B cell (primary cell): ENCODE measurements at regions not wholly inside any gene's neighbourhood (a gene's known extent, or its start where the extent isn't known, plus 50 kb on each side); places are given as distances from the start of the nearest gene placed in this dataset.

Experiments used
- ATAC-seq: fragments of 200-7000 bp; cut with Tn5 transposase; one replicate; pipeline ENCODE4 v1.10.0; 2021; ENCODE audit warnings: low read depth, mild to moderate bottlenecking, moderate number of reproducible peaks, moderate library complexity
- CTCF ChIA-PET: fragments of 350-600 bp; sonication (Branson Sonifier 250); formaldehyde crosslinking; loops from one replicate; lab custom pipeline; 2021; ENCODE audit warnings: antibody characterized with exemption, inconsistent platforms; lab: Charles Lee
- POLR2A ChIA-PET: fragments of 350-600 bp; sonication (Branson Sonifier 250); formaldehyde crosslinking; loops from one replicate; lab custom pipeline; 2021; ENCODE audit warnings: antibody characterized with exemption; lab: Charles Lee
- DNase-seq: peaks from one replicate; pipeline ENCODE4 v3.0.0; 2013
- H2AFZ ChIP-seq: 2 replicates; pipeline ENCODE4 v1.6.1; 2012; ENCODE audit warnings: mild to moderate bottlenecking, low read depth, low read length; ENCODE audit not compliant: insufficient read depth, poor library complexity, severe bottlenecking
- H3K27ac ChIP-seq, 2 donors: 1 replicate in 1 of 2; 2 replicates in 1 of 2; pipeline ENCODE4 v1.5.1; 2012 to 2013; ENCODE audit warnings: low read length in 2 of 2, mild to moderate bottlenecking in 2 of 2, moderate library complexity in 1 of 2
- H3K27me3 ChIP-seq, 4 experiments: fragments of 200-600 bp in 1 of 4; sonication (generic) in 1 of 4; replicated peaks in 1 of 4; 1 replicate in 2 of 4; 2 replicates in 2 of 4; pipeline versions ENCODE4 v1.6.1 to v1.7.0; 2013 to 2016; ENCODE audit warnings: low read length in 3 of 4, mild to moderate bottlenecking in 2 of 4, mixed read lengths in 1 of 4, moderate library complexity in 1 of 4; ENCODE audit not compliant: insufficient read depth in 4 of 4, control insufficient read depth in 3 of 4; ENCODE audit errors: control extremely low read depth in 1 of 4
- H3K36me3 ChIP-seq, 2 experiments: replicated peaks in 1 of 2; 1 replicate in 1 of 2; 2 replicates in 1 of 2; pipeline versions ENCODE4 v1.6.1 to v1.7.1; 2013; ENCODE audit warnings: low read length in 1 of 2; ENCODE audit not compliant: insufficient read depth in 2 of 2, control insufficient read depth in 1 of 2; ENCODE audit errors: control extremely low read depth in 1 of 2, extremely low read depth in 1 of 2
- H3K4me1 ChIP-seq, 2 donors: fragments of 200-600 bp in 1 of 2; sonication (generic) in 1 of 2; 1 replicate in 1 of 2; 2 replicates in 1 of 2; pipeline versions ENCODE4 v1.5.1 to v1.6.1; 2013 to 2017; ENCODE audit warnings: low read length in 2 of 2; ENCODE audit not compliant: control insufficient read depth in 2 of 2, insufficient read depth in 2 of 2
- H3K4me2 ChIP-seq: replicated peaks from 2 replicates; pipeline ENCODE3; 2012; ENCODE audit warnings: mild to moderate bottlenecking, low read depth, low read length; ENCODE audit not compliant: poor library complexity, severe bottlenecking
- H3K4me3 ChIP-seq, 5 experiments: fragments of 200-600 bp in 1 of 5; sonication (generic) in 1 of 5; 1 replicate in 3 of 5; 2 replicates in 2 of 5; pipeline versions ENCODE4 v1.5.1 to v1.7.0; 2011 to 2016; ENCODE audit warnings: low read length in 4 of 5, mild to moderate bottlenecking in 4 of 5, low read depth in 2 of 5, control low read depth in 1 of 5, moderate library complexity in 1 of 5; ENCODE audit not compliant: insufficient read depth in 1 of 5; ENCODE audit errors: control extremely low read depth in 1 of 5, extremely low read depth in 1 of 5
- H3K79me2 ChIP-seq: fragments of 200-600 bp; sonication (generic); one replicate; pipeline ENCODE4 v1.6.0; 2016; ENCODE audit warnings: low read length; ENCODE audit not compliant: control insufficient read depth, insufficient read depth
- H3K9ac ChIP-seq: fragments of 200-600 bp; sonication (generic); 2 replicates; pipeline ENCODE4 v1.6.1; 2017; ENCODE audit warnings: mild to moderate bottlenecking, low read length, moderate library complexity
- H3K9me3 ChIP-seq, 3 donors: one replicate each; pipeline versions ENCODE4 v1.6.1 to v1.7.1; 2013; ENCODE audit warnings: low read length in 2 of 3; ENCODE audit not compliant: control insufficient read depth in 2 of 3, insufficient read depth in 1 of 3; ENCODE audit errors: control extremely low read depth in 1 of 3
- H4K20me1 ChIP-seq: 2 replicates; pipeline ENCODE4 v1.6.0; 2012; ENCODE audit warnings: mild to moderate bottlenecking, low read length; ENCODE audit not compliant: insufficient read depth, control insufficient read depth, poor library complexity, severe bottlenecking
- H3K27ac Mint-ChIP-seq: one replicate; pipeline ENCODE4 v1.8.0; 2021; ENCODE audit warnings: mixed read lengths
- H3K27me3 Mint-ChIP-seq: one replicate; pipeline ENCODE4 v1.8.0; 2021; ENCODE audit warnings: mixed read lengths
- H3K4me1 Mint-ChIP-seq: one replicate; pipeline ENCODE4 v1.8.0; 2021; ENCODE audit warnings: mixed read lengths
- H3K4me3 Mint-ChIP-seq: one replicate; pipeline ENCODE4 v1.8.0; 2021; ENCODE audit warnings: mixed read lengths
- H3K9me3 Mint-ChIP-seq: one replicate; pipeline ENCODE4 v1.8.0; 2022; ENCODE audit warnings: mixed read lengths; ENCODE audit not compliant: insufficient read depth
- EZH2 ChIP-seq: IDR thresholded peaks from 2 replicates; pipeline ENCODE4 v1.6.1; 2012; ENCODE audit warnings: borderline replicate concordance, low read depth, mild to moderate bottlenecking, moderate library complexity, low read length; ENCODE audit not compliant: insufficient read depth, poor library complexity, severe bottlenecking
- WGBS: methylation state at CpG from one replicate; pipeline ENCODE4 v1.1.5; 2013; ENCODE audit warnings: missing lambda C conversion rate; ENCODE audit not compliant: insufficient coverage; 5-methylcytosine and 5-hydroxymethylcytosine counted together
- intact Hi-C: fragments of 100-400 bp; cut with micrococcal nuclease; formaldehyde crosslinking; loops from one replicate; pipeline ENCODE4 v1.10.0; 2022
- TF ChIP-seq, protein P1 (sequence below): fragments of 200-600 bp; IDR thresholded peaks from one replicate; pipeline ENCODE4 v1.8.0; 2022; ENCODE audit warnings: antibody characterized with exemption, mild to moderate bottlenecking

DNA sequence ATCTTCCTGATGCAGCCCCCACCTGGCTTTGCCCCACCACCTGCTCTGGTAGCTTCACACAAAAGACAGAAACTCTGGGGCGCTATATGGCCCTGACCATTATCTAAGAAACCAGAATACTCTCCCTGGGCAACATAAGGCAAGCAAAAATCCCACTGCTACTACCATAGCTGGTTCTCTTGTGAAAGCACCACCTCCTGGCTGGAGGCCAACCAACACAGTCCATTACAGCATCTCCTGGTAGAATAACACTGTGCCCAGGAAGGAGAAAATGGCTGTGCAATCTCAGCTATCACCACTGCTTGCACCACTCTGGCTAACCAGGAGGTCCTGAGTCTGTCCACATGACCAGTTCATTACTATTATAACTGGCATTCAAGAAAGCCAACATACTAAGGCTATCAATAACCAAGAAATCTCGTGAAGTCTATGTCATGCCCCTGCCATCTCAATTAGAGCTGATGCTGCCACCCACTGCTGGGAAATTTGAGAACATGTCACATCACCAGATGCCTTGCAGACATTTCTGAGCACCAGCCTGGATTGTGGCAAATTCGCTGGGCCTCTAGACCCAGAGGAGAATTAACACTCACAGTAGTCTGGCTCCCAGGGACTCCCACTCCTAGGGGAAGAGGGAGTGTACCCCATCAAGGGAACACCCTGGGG, 1114.8 kb downstream of the ROBO2 start:
- ATAC-seq (no peak), DNase-seq (no peak)
- Mint-ChIP-seq H3K27ac (no peak overlapping the region), H3K27me3 (no peaks in the 10 kb centered on the region), H3K4me3 (no peak overlapping the region), H3K4me1 (no peaks in the 10 kb centered on the region), H3K9me3 (peaks cover 6% of the 10 kb centered on the region)
- intact Hi-C loops = no loop called here
- H3K4me3 ChIP-seq = no peak overlapping the region
- no peak overlapping the region for H3K4me2 ChIP-seq
- TF ChIP-seq, protein P1, sequence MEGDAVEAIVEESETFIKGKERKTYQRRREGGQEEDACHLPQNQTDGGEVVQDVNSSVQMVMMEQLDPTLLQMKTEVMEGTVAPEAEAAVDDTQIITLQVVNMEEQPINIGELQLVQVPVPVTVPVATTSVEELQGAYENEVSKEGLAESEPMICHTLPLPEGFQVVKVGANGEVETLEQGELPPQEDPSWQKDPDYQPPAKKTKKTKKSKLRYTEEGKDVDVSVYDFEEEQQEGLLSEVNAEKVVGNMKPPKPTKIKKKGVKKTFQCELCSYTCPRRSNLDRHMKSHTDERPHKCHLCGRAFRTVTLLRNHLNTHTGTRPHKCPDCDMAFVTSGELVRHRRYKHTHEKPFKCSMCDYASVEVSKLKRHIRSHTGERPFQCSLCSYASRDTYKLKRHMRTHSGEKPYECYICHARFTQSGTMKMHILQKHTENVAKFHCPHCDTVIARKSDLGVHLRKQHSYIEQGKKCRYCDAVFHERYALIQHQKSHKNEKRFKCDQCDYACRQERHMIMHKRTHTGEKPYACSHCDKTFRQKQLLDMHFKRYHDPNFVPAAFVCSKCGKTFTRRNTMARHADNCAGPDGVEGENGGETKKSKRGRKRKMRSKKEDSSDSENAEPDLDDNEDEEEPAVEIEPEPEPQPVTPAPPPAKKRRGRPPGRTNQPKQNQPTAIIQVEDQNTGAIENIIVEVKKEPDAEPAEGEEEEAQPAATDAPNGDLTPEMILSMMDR = no peak
- no peak for TF ChIP-seq EZH2
- no peaks in the 10 kb centered on the region for H3K4me1 ChIP-seq
- H3K27ac ChIP-seq = no peak overlapping the region
- no peak overlapping the region for H2AFZ ChIP-seq
- no peaks in the 10 kb centered on the region for H3K36me3 ChIP-seq
- POLR2A ChIA-PET = no interaction called here
- CTCF ChIA-PET = no interaction called here
- no peak overlapping the region for H3K9ac ChIP-seq
- H3K9me3 ChIP-seq = peaks cover 0 to 19% (median 0%) of the 10 kb centered on the region in 3 donors
- whole genome bisulfite sequencing = 76% methylated on average over 2 of the region's 3 CpGs
- H3K27me3 ChIP-seq = no peaks in the 10 kb centered on the region
- no peaks in the 10 kb centered on the region for H4K20me1 ChIP-seq
- H3K79me2 ChIP-seq = no peaks in the 10 kb centered on the region

DNA sequence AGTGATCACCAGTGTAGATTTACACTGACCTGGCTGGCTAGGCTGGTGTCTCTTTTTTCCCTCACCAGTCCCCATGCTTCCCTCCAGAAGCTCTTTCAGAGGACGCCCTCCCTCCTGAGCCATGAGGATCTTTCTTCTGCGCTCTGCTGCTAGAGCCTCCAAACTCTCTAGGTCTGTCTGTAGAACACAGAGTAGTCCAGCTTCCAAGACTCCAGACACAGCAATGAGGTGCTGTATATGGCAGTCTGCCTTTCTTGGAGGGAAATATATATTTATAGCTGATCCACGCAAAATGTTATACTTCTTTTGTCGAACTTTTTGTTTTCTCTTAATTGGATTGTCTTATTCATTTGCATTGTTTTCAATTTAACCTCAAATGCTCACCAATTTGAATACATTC, 1121.8 kb downstream of the ROBO2 start:
- intact Hi-C loops = no loop called here
- Histone ChIP-seq H3K27ac (no peak overlapping the region), H3K9me3 (no peaks in the 10 kb centered on the region), H3K79me2 (no peaks in the 10 kb centered on the region), H2AFZ (no peak overlapping the region), H3K4me3 (no peak overlapping the region), H3K27me3 (no peaks in the 10 kb centered on the region), H3K9ac (no peak overlapping the region), H3K36me3 (no peaks in the 10 kb centered on the region), H3K4me1 (no peaks in the 10 kb centered on the region), H4K20me1 (no peaks in the 10 kb centered on the region), H3K4me2 (no peak overlapping the region)
- Mint-ChIP-seq H3K27ac (no peak overlapping the region), H3K4me1 (no peaks in the 10 kb centered on the region), H3K9me3 (peaks cover 2% of the 10 kb centered on the region), H3K4me3 (no peak overlapping the region), H3K27me3 (no peaks in the 10 kb centered on the region)
- WGBS = no CpG with 5 or more reads among the region's 4 CpGs
- no peak for ATAC-seq
- ChIA-PET CTCF (no interaction called here), POLR2A (no interaction called here)
- TF ChIP-seq EZH2 = no peak
- TF ChIP-seq, protein P1 = no peak
- no peak for DNase-seq
